ENCODE measurements at regions not wholly inside any gene's neighbourhood (a gene's known extent, or its start where the extent isn't known, plus 50 kb on each side); places are given as distances from the start of the nearest gene placed in this dataset.

GRCh38 chr14:98840511-98840910 lies 431.5 kb downstream of the BCL11B start:
- Histone ChIP-seq H3K36me3 (replicated peaks in 1 of 2; ENCODE audit: control insufficient read depth in 1 of 2, insufficient read depth in 2 of 2, low read length in 2 of 2) (no peaks in the 10 kb centered on the region), H3K9me3 (ENCODE audit: low read length) (no peaks in the 10 kb centered on the region), H3K4me3 (replicated peaks in 1 of 3; ENCODE audit: insufficient read depth in 1 of 3, low read depth in 2 of 3, low read length in 3 of 3) (no peak overlapping the region), H3K4me1 (ENCODE audit: insufficient read depth, low read length) (no peaks in the 10 kb centered on the region), H3K4me2 (ENCODE audit: low read depth, low read length) (no peak overlapping the region), H3K79me2 (ENCODE audit: insufficient read depth, low read length) (no peaks in the 10 kb centered on the region), H4K20me1 (ENCODE audit: insufficient read depth, low read length) (no peaks in the 10 kb centered on the region), H3K27me3 (ENCODE audit: control insufficient read depth in 1 of 2, insufficient read depth in 2 of 2, low read length in 2 of 2) (no peaks in the 10 kb centered on the region; a peak in 1 of 5 replicates), H2AFZ (ENCODE audit: low read length) (no peak overlapping the region), H3K27ac (ENCODE audit: extremely low read length, insufficient read depth, low read length) (no peak overlapping the region), H3K9ac (ENCODE audit: insufficient read depth, low read depth, low read length) (no peak overlapping the region)
- no peak for ATAC-seq
- FAIRE-seq = no peak
- ChIA-PET CTCF (ENCODE audit: low intra/inter-chr PET ratio, low total read pairs) (no interaction called here), POLR2A (no interaction called here)
- no TSS peak for BruUV-seq (replicated peaks)
- TF ChIP-seq ZNF510 (CRISPR knock-in tag; IDR thresholded peaks at IDR 0.05; ENCODE audit: low read depth) (no peak), ZNF780A (CRISPR knock-in tag; IDR thresholded peaks at IDR 0.05) (no peak), TRIM24 (CRISPR knock-in tag; IDR thresholded peaks at IDR 0.05) (no peak), ZNF33A (CRISPR knock-in tag; IDR thresholded peaks at IDR 0.05; ENCODE audit: borderline replicate concordance) (no peak), NFE2L2 (IDR thresholded peaks at IDR 0.05; ENCODE audit: low read length) (no peak), TOE1 (CRISPR knock-in tag; IDR thresholded peaks at IDR 0.05) (no peak), NAIF1 (CRISPR knock-in tag; IDR thresholded peaks at IDR 0.05; ENCODE audit: borderline replicate concordance) (no peak), CHCHD3 (CRISPR knock-in tag; IDR thresholded peaks at IDR 0.05) (no peak), PBX3 (CRISPR knock-in tag; IDR thresholded peaks at IDR 0.05; ENCODE audit: borderline replicate concordance) (no peak), ZNF597 (CRISPR knock-in tag; IDR thresholded peaks at IDR 0.05) (no peak), TOPORS (CRISPR knock-in tag; IDR thresholded peaks at IDR 0.05) (no peak), ZNF431 (CRISPR knock-in tag; IDR thresholded peaks at IDR 0.05; ENCODE audit: borderline replicate concordance, low read depth) (no peak), KLF15 (CRISPR knock-in tag; IDR thresholded peaks at IDR 0.05; ENCODE audit: borderline replicate concordance) (no peak), SP140L (CRISPR knock-in tag; IDR thresholded peaks at IDR 0.05; ENCODE audit: borderline replicate concordance) (no peak), TCF7 (IDR thresholded peaks at IDR 0.05; ENCODE audit: low read depth) (no peak), MTERF4 (CRISPR knock-in tag; IDR thresholded peaks at IDR 0.05) (no peak), ZZZ3 (CRISPR knock-in tag; IDR thresholded peaks at IDR 0.05; ENCODE audit: borderline replicate concordance) (no peak)
- in situ Hi-C loops (cut with HindIII; ENCODE audit: extremely low pct_ligation_motif_present, low pct_unique_long_range_greater_than_20kb) = no loop called here
- DNase-seq (ENCODE audit: low spot score) = no peak
- intact Hi-C loops (cut with micrococcal nuclease; ENCODE audit: unreplicated experiment) = no loop called here
- WGBS (ENCODE audit: low lambda C conversion rate) = 0% methylated on average over 3 of the region's 6 CpGs

Measured in HepG2 (cell line).